ENCODE measurements at regions not wholly inside any gene's neighbourhood (a gene's known extent, or its start where the extent isn't known, plus 50 kb on each side); places are given as distances from the start of the nearest gene placed in this dataset.
A peak's percentile ranks its signal among the peaks of the same experiment; 100 is the strongest.

- no peaks in the 10 kb centered on the region for H3K36me3 ChIP-seq (ENCODE audit: low read depth, low read length)
- no peak for DNase-seq
- no peaks in the 10 kb centered on the region for H3K9me3 ChIP-seq (ENCODE audit: low read length)
- H3K27ac ChIP-seq (ENCODE audit: low read length) = peak overlapping the region; percentile 72
- no peak overlapping the region for H3K4me3 ChIP-seq (ENCODE audit: low read length)
- BruUV-seq (replicated peaks) = no TSS peak
- intact Hi-C loops (cut with micrococcal nuclease) = loop anchor here (5.0 to 10.0 kb wide), 4 partner anchors 217 to 346 kb away; no protein-coding TSS in a partner anchor
- CTCF ChIA-PET = interaction anchor here (1.9 kb wide), 1 partner anchor 145 kb away, joined by 4 read pairs; no protein-coding TSS in a partner anchor
- no peak for TF ChIP-seq CTCF (conservative IDR thresholded peaks at IDR 0.05; ENCODE audit: low read depth, low read length)
- no peak for TF ChIP-seq EZH2 (IDR thresholded peaks at IDR 0.05; ENCODE audit: low read length, unreplicated experiment)
- TF ChIP-seq EZH2phosphoT487 (IDR thresholded peaks at IDR 0.05; ENCODE audit: borderline replicate concordance, low read length) = no peak
- H4K20me1 ChIP-seq (ENCODE audit: low read length) = no peaks in the 10 kb centered on the region
- POLR2A ChIA-PET (ENCODE audit: unreplicated experiment) = interaction anchor here (0.5 kb wide), 1 partner anchor 1013 kb away, joined by 7 read pairs; no protein-coding TSS in a partner anchor
- ATAC-seq = no peak
- H3F3A ChIP-seq (ENCODE audit: low read length, unreplicated experiment) = peaks cover 5% of the 10 kb centered on the region
- no peaks in the 10 kb centered on the region for H3K9me2 ChIP-seq (replicated peaks; ENCODE audit: low read length)
- H2AFZ ChIP-seq (ENCODE audit: low read length) = no peak overlapping the region
- no peaks in the 10 kb centered on the region for H3K27me3 ChIP-seq (ENCODE audit: low read length)
- H3K9ac ChIP-seq (ENCODE audit: low read length) = peak overlapping the region; percentile 16; the same call in 1 of the 2 replicates
- no peaks in the 10 kb centered on the region for H3K79me2 ChIP-seq (ENCODE audit: low read length)
- H3K4me2 ChIP-seq (ENCODE audit: low read length) = peak overlapping the region; percentile 59
- peaks cover 34% of the 10 kb centered on the region for H3K4me1 ChIP-seq (ENCODE audit: insufficient read depth, low read length)
Observed at GRCh38 chr1:221888218-221888617, 146.3 kb upstream of the DUSP10 start.

GRCh38 chr1:221887758-221888157 lies 145.9 kb upstream of the DUSP10 start:
- Histone ChIP-seq H3K9me2 (replicated peaks; ENCODE audit: low read length) (no peaks in the 10 kb centered on the region), H3K9me3 (ENCODE audit: low read length) (no peaks in the 10 kb centered on the region), H3K4me3 (ENCODE audit: low read length) (peak overlapping the region; percentile 4; the same call in 1 of the 2 replicates), H3K79me2 (ENCODE audit: low read length) (no peaks in the 10 kb centered on the region), H3K36me3 (ENCODE audit: low read depth, low read length) (no peaks in the 10 kb centered on the region), H3K9ac (ENCODE audit: low read length) (peak overlapping the region; percentile 16; the same call in 1 of the 2 replicates), H3K27ac (ENCODE audit: low read length) (peak overlapping the region; percentile 72), H3K4me1 (ENCODE audit: insufficient read depth, low read length) (peaks cover 34% of the 10 kb centered on the region), H4K20me1 (ENCODE audit: low read length) (no peaks in the 10 kb centered on the region), H3K27me3 (ENCODE audit: low read length) (no peaks in the 10 kb centered on the region), H2AFZ (ENCODE audit: low read length) (no peak overlapping the region), H3F3A (ENCODE audit: low read length, unreplicated experiment) (peaks cover 5% of the 10 kb centered on the region), H3K4me2 (ENCODE audit: low read length) (peak overlapping the region; percentile 59)
- BruUV-seq (replicated peaks) = TSS peak; percentile 92
- ATAC-seq (no peak), DNase-seq (no peak)
- no peak for TF ChIP-seq CTCF (conservative IDR thresholded peaks at IDR 0.05; ENCODE audit: low read depth, low read length)
- TF ChIP-seq EZH2 (IDR thresholded peaks at IDR 0.05; ENCODE audit: low read length, unreplicated experiment) = no peak
- no peak for TF ChIP-seq EZH2phosphoT487 (IDR thresholded peaks at IDR 0.05; ENCODE audit: borderline replicate concordance, low read length)
- ChIA-PET CTCF (interaction anchor here (0.6 to 1.9 kb wide), 6 partner anchors 93 to 568 kb away, joined by 3 to 9 read pairs (median 4); partner anchors contain the start of gene DUSP10), POLR2A (ENCODE audit: unreplicated experiment) (interaction anchor here (0.5 to 0.6 kb wide), 2 partner anchors 568 to 1012 kb away, joined by 3 to 7 read pairs; no protein-coding TSS in a partner anchor)
- intact Hi-C loops (cut with micrococcal nuclease) = loop anchor here (1.0 to 10.0 kb wide), 12 partner anchors 18 to 567 kb away; partner anchors contain the start of gene DUSP10

GRCh38 chr1:221887415-221887746 lies 145.5 kb upstream of the DUSP10 start:
- DNase-seq (no peak), ATAC-seq (no peak)
- peak overlapping the region; percentile 16; the same call in 1 of the 2 replicates for H3K9ac ChIP-seq (ENCODE audit: low read length)
- no peaks in the 10 kb centered on the region for H3K36me3 ChIP-seq (ENCODE audit: low read depth, low read length)
- POLR2A ChIA-PET (ENCODE audit: unreplicated experiment) = interaction anchor here (0.6 kb wide), 1 partner anchor 569 kb away, joined by 3 read pairs; no protein-coding TSS in a partner anchor
- intact Hi-C loops (cut with micrococcal nuclease) = loop anchor here (1.0 to 10.0 kb wide), 12 partner anchors 18 to 567 kb away; partner anchors contain the start of gene DUSP10
- no peaks in the 10 kb centered on the region for H3K79me2 ChIP-seq (ENCODE audit: low read length)
- H3K27me3 ChIP-seq (ENCODE audit: low read length) = no peaks in the 10 kb centered on the region
- peak overlapping the region; percentile 59 for H3K4me2 ChIP-seq (ENCODE audit: low read length)
- H3K4me3 ChIP-seq (ENCODE audit: low read length) = peak overlapping the region; percentile 4; the same call in 1 of the 2 replicates
- no peaks in the 10 kb centered on the region for H3K9me2 ChIP-seq (replicated peaks; ENCODE audit: low read length)
- no peaks in the 10 kb centered on the region for H4K20me1 ChIP-seq (ENCODE audit: low read length)
- no peaks in the 10 kb centered on the region for H3K9me3 ChIP-seq (ENCODE audit: low read length)
- BruUV-seq (replicated peaks) = no TSS peak
- TF ChIP-seq EZH2phosphoT487 (IDR thresholded peaks at IDR 0.05; ENCODE audit: borderline replicate concordance, low read length) (no peak), CTCF (conservative IDR thresholded peaks at IDR 0.05; ENCODE audit: low read depth, low read length) (no peak), EZH2 (IDR thresholded peaks at IDR 0.05; ENCODE audit: low read length, unreplicated experiment) (no peak)
- H3K27ac ChIP-seq (ENCODE audit: low read length) = peak overlapping the region; percentile 72
- peaks cover 5% of the 10 kb centered on the region for H3F3A ChIP-seq (ENCODE audit: low read length, unreplicated experiment)
- H2AFZ ChIP-seq (ENCODE audit: low read length) = no peak overlapping the region
- CTCF ChIA-PET = interaction anchor here (0.6 to 1.9 kb wide), 9 partner anchors 29 to 568 kb away, joined by 3 to 9 read pairs (median 4); partner anchors contain the start of gene DUSP10
- H3K4me1 ChIP-seq (ENCODE audit: insufficient read depth, low read length) = peaks cover 34% of the 10 kb centered on the region

Measured in PC-3 (cell line).